HepG2 (cell line): ENCODE measurements at regions not wholly inside any gene's neighbourhood (a gene's known extent, or its start where the extent isn't known, plus 50 kb on each side); places are given as distances from the start of the nearest gene placed in this dataset.

Experiments used
- ATAC-seq: fragments of 200-7000 bp; cut with Tn5 transposase; 3 replicates; pipeline ENCODE4 v1.9.1; 2020; ENCODE audit warnings: mild to moderate bottlenecking, moderate library complexity
- BruUV-seq: library from RNA; stranded (reverse); fragments of 400-500 nt; replicated peaks from 2 replicates; lab custom pipeline; 2021; lab: Mats Ljungman, UMichigan
- CTCF ChIA-PET: fragments of 300-600 bp; formaldehyde crosslinking; extraction: SDS; loops from one replicate; lab custom pipeline; 2021; ENCODE audit warnings: low total read pairs, inconsistent platforms, low intra/inter-chr PET ratio; lab: Yijun Ruan, JAX
- POLR2A ChIA-PET: fragments of 350-600 bp; sonication (Branson Sonifier 250); formaldehyde crosslinking; loops from one replicate; lab custom pipeline; 2020; ENCODE audit warnings: antibody characterized with exemption, inconsistent platforms; lab: Yijun Ruan, JAX
- DNase-seq: peaks from one replicate; pipeline ENCODE4 v3.0.0-alpha.2; 2015; ENCODE audit warnings: low spot score
- FAIRE-seq: peaks from 3 replicates; lab custom pipeline; 2011; peaks lifted over from hg19 to GRCh38; lab: Jason Lieb, UNC
- H2AFZ ChIP-seq: one replicate; pipeline ENCODE4 v1.6.1; 2011; ENCODE audit warnings: low read length, inconsistent platforms
- H3K27ac ChIP-seq: fragments of 300-600 bp; 3 replicates; pipeline ENCODE4 v1.8.0; 2011; ENCODE audit warnings: mixed run types, mild to moderate bottlenecking, mixed read lengths, low read length, inconsistent platforms; ENCODE audit not compliant: insufficient read depth; ENCODE audit errors: extremely low read length
- H3K27me3 ChIP-seq, 2 experiments: fragments of 200-600 bp in 1 of 2; 2 replicates in 1 of 2; 3 replicates in 1 of 2; pipeline versions ENCODE4 v1.6.0 to v1.8.0; 2011; ENCODE audit warnings: low read length in 2 of 2, mild to moderate bottlenecking in 2 of 2, moderate library complexity in 2 of 2, inconsistent platforms in 1 of 2; ENCODE audit not compliant: insufficient read depth in 2 of 2, control insufficient read depth in 1 of 2
- H3K36me3 ChIP-seq, 2 experiments: fragments of 200-600 bp in 1 of 2; replicated peaks in 1 of 2; 2 replicates in 1 of 2; 3 replicates in 1 of 2; pipeline versions ENCODE4 v1.5.1 to v1.8.0; 2011; ENCODE audit warnings: low read length in 2 of 2, inconsistent platforms in 1 of 2; ENCODE audit not compliant: insufficient read depth in 2 of 2, control insufficient read depth in 1 of 2
- H3K4me1 ChIP-seq: 2 replicates; pipeline ENCODE4 v1.5.1; 2012; ENCODE audit warnings: low read length, inconsistent platforms; ENCODE audit not compliant: insufficient read depth
- H3K4me2 ChIP-seq: 2 replicates; pipeline ENCODE4 v1.6.0; 2011; ENCODE audit warnings: low read depth, low read length, inconsistent platforms
- H3K4me3 ChIP-seq, 3 experiments: fragments of 200-600 bp in 1 of 3; sonication (generic), shearing (Covaris generic) in 1 of 3; replicated peaks in 1 of 3; 2 replicates each; pipeline ENCODE4 v1.5.1; 2011 to 2016; ENCODE audit warnings: low read length in 3 of 3, inconsistent platforms in 2 of 3, low read depth in 2 of 3, mild to moderate bottlenecking in 2 of 3, control low read depth in 1 of 3, mixed read lengths in 1 of 3; ENCODE audit not compliant: insufficient read depth in 1 of 3
- H3K79me2 ChIP-seq: one replicate; pipeline ENCODE4 v1.6.1; 2011; ENCODE audit warnings: low read length, inconsistent platforms; ENCODE audit not compliant: insufficient read depth
- H3K9ac ChIP-seq: 2 replicates; pipeline ENCODE4 v1.6.0; 2011; ENCODE audit warnings: mild to moderate bottlenecking, low read depth, low read length, inconsistent platforms; ENCODE audit not compliant: insufficient read depth
- H3K9me3 ChIP-seq: 2 replicates; pipeline ENCODE4 v1.5.1; 2012; ENCODE audit warnings: mild to moderate bottlenecking, low read length
- H4K20me1 ChIP-seq: 2 replicates; pipeline ENCODE4 v1.6.0; 2011; ENCODE audit warnings: inconsistent platforms, mild to moderate bottlenecking, low read length, moderate library complexity; ENCODE audit not compliant: insufficient read depth
- FLYWCH1 ChIP-seq: sonication (generic); formaldehyde crosslinking; IDR thresholded peaks from 2 replicates; pipeline ENCODE4 v1.8.1; 2023; ENCODE audit warnings: mild to moderate bottlenecking, missing genetic modification reagents
- GMEB1 ChIP-seq: sonication (generic); formaldehyde crosslinking; IDR thresholded peaks from 2 replicates; pipeline ENCODE4 v1.5.1; 2020; ENCODE audit warnings: missing genetic modification reagents, mild to moderate bottlenecking, borderline replicate concordance
- GZF1 ChIP-seq: sonication (generic); formaldehyde crosslinking; IDR thresholded peaks from 2 replicates; pipeline ENCODE4 v1.5.1; 2020; ENCODE audit warnings: mild to moderate bottlenecking, missing genetic modification reagents
- SMYD3 ChIP-seq: sonication (generic); formaldehyde crosslinking; IDR thresholded peaks from 2 replicates; pipeline ENCODE4 v1.8.1; 2023; ENCODE audit warnings: mild to moderate bottlenecking, missing genetic modification reagents
- SP140L ChIP-seq: sonication (generic); formaldehyde crosslinking; IDR thresholded peaks from 2 replicates; pipeline ENCODE4 v1.4.0; 2020; ENCODE audit warnings: missing genetic modification reagents, borderline replicate concordance
- ZC3H4 ChIP-seq: sonication (generic); formaldehyde crosslinking; IDR thresholded peaks from 2 replicates; pipeline ENCODE4 v1.4.0; 2020; ENCODE audit warnings: missing genetic modification reagents, borderline replicate concordance
- WGBS: methylation state at CpG from one replicate; pipeline ENCODE4 v1.1.6; 2017; ENCODE audit warnings: low lambda C conversion rate; 5-methylcytosine and 5-hydroxymethylcytosine counted together
- in situ Hi-C: cut with HindIII; loops from 2 replicates; pipeline ENCODE4 v1.10.0; 2017; ENCODE audit warnings: low pct_unique_long_range_greater_than_20kb; ENCODE audit not compliant: extremely low pct_ligation_motif_present
- intact Hi-C: fragments of 100-400 bp; cut with micrococcal nuclease; formaldehyde crosslinking; loops from one replicate; pipeline ENCODE4 v1.10.0; 2022; ENCODE audit not compliant: unreplicated experiment
- TF ChIP-seq, protein P1 (sequence below): sonication (generic); formaldehyde crosslinking; IDR thresholded peaks from 2 replicates; pipeline ENCODE4 v1.8.1; 2023; ENCODE audit warnings: mild to moderate bottlenecking, missing genetic modification reagents

- FAIRE-seq = no peak
- Histone ChIP-seq H3K4me3 (no peak overlapping the region), H3K27ac (no peak overlapping the region), H3K4me2 (no peak overlapping the region), H3K79me2 (no peaks in the 10 kb centered on the region), H3K4me1 (no peaks in the 10 kb centered on the region), H3K27me3 (no peaks in the 10 kb centered on the region), H3K36me3 (no peaks in the 10 kb centered on the region), H3K9me3 (peaks cover 70% of the 10 kb centered on the region), H4K20me1 (no peaks in the 10 kb centered on the region), H3K9ac (no peak overlapping the region), H2AFZ (no peak overlapping the region)
- no peak for DNase-seq
- ATAC-seq = no peak
- ChIA-PET CTCF (no interaction called here), POLR2A (no interaction called here)
- intact Hi-C loops = no loop called here
- WGBS = 0% methylated on average over 1 of the region's 1 CpG
- no TSS peak for BruUV-seq
- TF ChIP-seq ZC3H4 (CRISPR knock-in tag) = no peak
- no peak for TF ChIP-seq SP140L (CRISPR knock-in tag)
- TF ChIP-seq, protein P1, sequence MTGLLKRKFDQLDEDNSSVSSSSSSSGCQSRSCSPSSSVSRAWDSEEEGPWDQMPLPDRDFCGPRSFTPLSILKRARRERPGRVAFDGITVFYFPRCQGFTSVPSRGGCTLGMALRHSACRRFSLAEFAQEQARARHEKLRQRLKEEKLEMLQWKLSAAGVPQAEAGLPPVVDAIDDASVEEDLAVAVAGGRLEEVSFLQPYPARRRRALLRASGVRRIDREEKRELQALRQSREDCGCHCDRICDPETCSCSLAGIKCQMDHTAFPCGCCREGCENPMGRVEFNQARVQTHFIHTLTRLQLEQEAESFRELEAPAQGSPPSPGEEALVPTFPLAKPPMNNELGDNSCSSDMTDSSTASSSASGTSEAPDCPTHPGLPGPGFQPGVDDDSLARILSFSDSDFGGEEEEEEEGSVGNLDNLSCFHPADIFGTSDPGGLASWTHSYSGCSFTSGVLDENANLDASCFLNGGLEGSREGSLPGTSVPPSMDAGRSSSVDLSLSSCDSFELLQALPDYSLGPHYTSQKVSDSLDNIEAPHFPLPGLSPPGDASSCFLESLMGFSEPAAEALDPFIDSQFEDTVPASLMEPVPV (CRISPR knock-in tag) = no peak
- no peak for TF ChIP-seq GMEB1 (CRISPR knock-in tag)
- TF ChIP-seq GZF1 = no peak
- TF ChIP-seq FLYWCH1 (CRISPR knock-in tag) = no peak
- no peak for TF ChIP-seq SMYD3 (CRISPR knock-in tag)
- in situ Hi-C loops = no loop called here
Measured at GRCh38 chr1:83011265-83011664, 987.7 kb downstream of the TTLL7 start.
